Spinal cord (tissue), 9 donors: ENCODE measurements at regions not wholly inside any gene's neighbourhood (a gene's known extent, or its start where the extent isn't known, plus 50 kb on each side); places are given as distances from the start of the nearest gene placed in this dataset.
A peak's percentile ranks its signal among the peaks of the same experiment; 100 is the strongest.

Experiments
- DNase-seq, 6 donors: peaks; one replicate each; pipeline versions ENCODE4 v3.0.0 to v3.0.0-alpha.2; 2013 to 2015; ENCODE audit warnings: low spot score in 6 of 6, low read depth in 4 of 6
- H3K27ac ChIP-seq: one replicate; pipeline ENCODE4 v1.5.1; 2013; ENCODE audit warnings: low read depth, low read length, control low read depth
- H3K27me3 ChIP-seq: one replicate; pipeline ENCODE4 v1.6.1; 2013; ENCODE audit warnings: low read length; ENCODE audit not compliant: control insufficient read depth, insufficient read depth
- H3K36me3 ChIP-seq: one replicate; pipeline ENCODE4 v1.6.1; 2013; ENCODE audit warnings: low read length; ENCODE audit not compliant: control insufficient read depth, insufficient read depth
- H3K4me1 ChIP-seq: one replicate; pipeline ENCODE4 v1.6.1; 2013; ENCODE audit warnings: low read length; ENCODE audit not compliant: control insufficient read depth, insufficient read depth
- H3K4me3 ChIP-seq: one replicate; pipeline ENCODE4 v1.5.1; 2013; ENCODE audit warnings: low read depth, low read length, control low read depth
- H3K9me3 ChIP-seq: one replicate; pipeline ENCODE4 v1.6.1; 2013; ENCODE audit warnings: low read length; ENCODE audit not compliant: control insufficient read depth, insufficient read depth
- WGBS: methylation state at CpG from one replicate; pipeline ENCODE4 v1.1.5; 2013; ENCODE audit warnings: missing lambda C conversion rate; ENCODE audit not compliant: insufficient coverage; 5-methylcytosine and 5-hydroxymethylcytosine counted together
- donor health status: healthy.

GRCh38 chr2:188852772-188853171 lies 121.4 kb upstream of the COL3A1 start:
- Histone ChIP-seq H3K36me3 (no peaks in the 10 kb centered on the region), H3K9me3 (no peaks in the 10 kb centered on the region), H3K27ac (no peak overlapping the region), H3K27me3 (no peaks in the 10 kb centered on the region), H3K4me3 (no peak overlapping the region), H3K4me1 (no peaks in the 10 kb centered on the region)
- 85% methylated on average over 2 of the region's 2 CpGs for WGBS
- peak in 1 of 6 donors; percentile 16 for DNase-seq

- Histone ChIP-seq H3K27me3 (no peaks in the 10 kb centered on the region), H3K4me1 (no peaks in the 10 kb centered on the region), H3K27ac (no peak overlapping the region), H3K36me3 (no peaks in the 10 kb centered on the region), H3K4me3 (no peak overlapping the region), H3K9me3 (no peaks in the 10 kb centered on the region)
- peak in 3 of 6 donors; percentile 4 to 76 (median 60) for DNase-seq
- WGBS = no CpG with 5 or more reads among the region's 2 CpGs
Measured at GRCh38 chr2:188853307-188853706, 120.9 kb upstream of the COL3A1 start.

- no peak for DNase-seq
Measured at GRCh38 chr2:188865681-188866080, 108.5 kb upstream of the COL3A1 start.

GRCh38 chr2:188869550-188869949 lies 104.6 kb upstream of the COL3A1 start:
- Histone ChIP-seq H3K4me1 (no peaks in the 10 kb centered on the region), H3K27me3 (no peaks in the 10 kb centered on the region), H3K9me3 (no peaks in the 10 kb centered on the region), H3K36me3 (no peaks in the 10 kb centered on the region), H3K27ac (no peak overlapping the region), H3K4me3 (no peak overlapping the region)
- peak in 1 of 6 donors; percentile 11 for DNase-seq
- WGBS = 90% methylated on average over 2 of the region's 2 CpGs

More at GRCh38 chr2:188865681-188866080, 108.5 kb upstream of the COL3A1 start:
- no peaks in the 10 kb centered on the region for H3K4me1 ChIP-seq
- H3K9me3 ChIP-seq = peaks cover 2% of the 10 kb centered on the region
- H3K27ac ChIP-seq = no peak overlapping the region
- H3K4me3 ChIP-seq = no peak overlapping the region
- H3K36me3 ChIP-seq = no peaks in the 10 kb centered on the region
- WGBS = 90% methylated on average over 2 of the region's 2 CpGs
- no peaks in the 10 kb centered on the region for H3K27me3 ChIP-seq

GRCh38 chr2:188870289-188870688 lies 103.9 kb upstream of the COL3A1 start:
- no peak for DNase-seq
- no CpG with 5 or more reads among the region's 1 CpG for WGBS
- no peaks in the 10 kb centered on the region for H3K4me1 ChIP-seq
- no peaks in the 10 kb centered on the region for H3K9me3 ChIP-seq
- H3K27me3 ChIP-seq = no peaks in the 10 kb centered on the region
- no peaks in the 10 kb centered on the region for H3K36me3 ChIP-seq
- no peak overlapping the region for H3K4me3 ChIP-seq
- H3K27ac ChIP-seq = no peak overlapping the region

GRCh38 chr2:188875104-188875503 lies 99.1 kb upstream of the COL3A1 start:
- no peaks in the 10 kb centered on the region for H3K36me3 ChIP-seq
- no peak overlapping the region for H3K27ac ChIP-seq
- DNase-seq = no peak
- H3K9me3 ChIP-seq = no peaks in the 10 kb centered on the region
- H3K4me3 ChIP-seq = no peak overlapping the region
- WGBS = 99% methylated on average over 5 of the region's 6 CpGs
- no peaks in the 10 kb centered on the region for H3K27me3 ChIP-seq
- H3K4me1 ChIP-seq = no peaks in the 10 kb centered on the region

- Histone ChIP-seq H3K27ac (no peak overlapping the region), H3K4me3 (no peak overlapping the region), H3K36me3 (no peaks in the 10 kb centered on the region), H3K9me3 (no peaks in the 10 kb centered on the region), H3K4me1 (no peaks in the 10 kb centered on the region), H3K27me3 (no peaks in the 10 kb centered on the region)
- peak in 1 of 6 donors; percentile 31 for DNase-seq
Measured at GRCh38 chr2:188878716-188879115, 95.5 kb upstream of the COL3A1 start.

GRCh38 chr2:188880740-188881139 lies 93.4 kb upstream of the COL3A1 start:
- Histone ChIP-seq H3K27ac (no peak overlapping the region), H3K36me3 (no peaks in the 10 kb centered on the region), H3K9me3 (no peaks in the 10 kb centered on the region), H3K4me1 (no peaks in the 10 kb centered on the region), H3K4me3 (no peak overlapping the region), H3K27me3 (no peaks in the 10 kb centered on the region)
- no peak for DNase-seq

GRCh38 chr2:188881434-188881833 lies 92.7 kb upstream of the COL3A1 start:
- Histone ChIP-seq H3K27me3 (no peaks in the 10 kb centered on the region), H3K36me3 (no peaks in the 10 kb centered on the region), H3K4me3 (no peak overlapping the region), H3K27ac (no peak overlapping the region), H3K4me1 (no peaks in the 10 kb centered on the region), H3K9me3 (no peaks in the 10 kb centered on the region)
- no peak for DNase-seq
- WGBS = 83% methylated on average over 1 of the region's 1 CpG

- Histone ChIP-seq H3K4me1 (no peaks in the 10 kb centered on the region), H3K9me3 (no peaks in the 10 kb centered on the region), H3K27ac (no peak overlapping the region), H3K27me3 (no peaks in the 10 kb centered on the region), H3K4me3 (no peak overlapping the region), H3K36me3 (no peaks in the 10 kb centered on the region)
- no CpG with 5 or more reads among the region's 1 CpG for WGBS
- peak in 1 of 6 donors; percentile 16 for DNase-seq
Measured at GRCh38 chr2:188884046-188884445, 90.1 kb upstream of the COL3A1 start.
